PC-9 (cell line): ENCODE measurements at regions not wholly inside any gene's neighbourhood (a gene's known extent, or its start where the extent isn't known, plus 50 kb on each side); places are given as distances from the start of the nearest gene placed in this dataset.

Experiments used
- BruUV-seq: library from RNA; stranded (reverse); fragments of 400-500 nt; replicated peaks from 2 replicates; lab custom pipeline; 2021; lab: Mats Ljungman, UMichigan
- CTCF ChIA-PET: fragments of 300-600 bp; sonication (Branson Sonifier 250); formaldehyde crosslinking; loops from one replicate; lab custom pipeline; 2022; ENCODE audit warnings: antibody characterized with exemption; lab: Charles Lee
- POLR2A ChIA-PET: fragments of 300-600 bp; sonication (Branson Sonifier 250); formaldehyde crosslinking; loops from one replicate; lab custom pipeline; 2022; ENCODE audit warnings: antibody characterized with exemption; ENCODE audit not compliant: unreplicated experiment; lab: Charles Lee
- DNase-seq, 2 experiments: peaks; one replicate each; pipeline versions ENCODE4 v3.0.0 to v3.0.0-alpha.2; 2015 to 2022; ENCODE audit warnings: mixed read lengths in 1 of 2
- H2AFZ ChIP-seq: fragments of 200-600 bp; sonication (generic); 2 replicates; pipeline ENCODE4 v1.8.1; 2017; ENCODE audit warnings: antibody characterized with exemption
- H3F3A ChIP-seq: fragments of 200-600 bp; sonication (generic); 2 replicates; pipeline ENCODE4 v1.8.1; 2017; ENCODE audit warnings: antibody characterized with exemption, mild to moderate bottlenecking, low read depth; ENCODE audit not compliant: insufficient read depth
- H3K27ac ChIP-seq: fragments of 200-600 bp; sonication (generic); 2 replicates; pipeline ENCODE4 v1.6.1; 2016; ENCODE audit warnings: mixed run types
- H3K27me3 ChIP-seq: fragments of 200-600 bp; sonication (generic); 2 replicates; pipeline ENCODE4 v1.6.1; 2016; ENCODE audit warnings: low read depth, mixed run types; ENCODE audit not compliant: insufficient read depth
- H3K36me3 ChIP-seq: fragments of 200-600 bp; sonication (generic); 2 replicates; pipeline ENCODE4 v1.6.1; 2016; ENCODE audit warnings: low read depth, mixed run types
- H3K4me1 ChIP-seq: fragments of 200-600 bp; sonication (generic); replicated peaks from 2 replicates; pipeline ENCODE4 v1.6.1; 2016; ENCODE audit warnings: mixed run types; ENCODE audit not compliant: insufficient read depth
- H3K4me2 ChIP-seq: fragments of 200-600 bp; sonication (generic); 2 replicates; pipeline ENCODE4 v1.6.1; 2017; ENCODE audit warnings: mixed run types
- H3K4me3 ChIP-seq: fragments of 200-600 bp; sonication (generic); 2 replicates; pipeline ENCODE4 v1.6.1; 2016; ENCODE audit warnings: mixed run types
- H3K79me2 ChIP-seq: fragments of 200-600 bp; sonication (generic); 2 replicates; pipeline ENCODE4 v1.6.1; 2017; ENCODE audit warnings: low read depth, mixed run types
- H3K9me2 ChIP-seq: fragments of 200-600 bp; sonication (generic); 2 replicates; pipeline ENCODE4 v1.8.1; 2017; ENCODE audit warnings: mild to moderate bottlenecking; ENCODE audit not compliant: insufficient read depth
- H3K9me3 ChIP-seq: fragments of 200-600 bp; sonication (generic); 2 replicates; pipeline ENCODE4 v1.8.1; 2016; ENCODE audit warnings: low read depth; ENCODE audit not compliant: insufficient read depth
- H4K20me1 ChIP-seq: fragments of 200-600 bp; sonication (generic); 2 replicates; pipeline ENCODE4 v1.8.1; 2017; ENCODE audit not compliant: insufficient read depth
- CTCF ChIP-seq: fragments of 200-600 bp; sonication (generic); conservative IDR thresholded peaks from 2 replicates; pipeline ENCODE4 v1.6.1; 2017; ENCODE audit warnings: mixed run types, antibody characterized with exemption, mild to moderate bottlenecking, moderate library complexity
- EZH2 ChIP-seq: fragments of 200-600 bp; sonication (generic); IDR thresholded peaks from 2 replicates; pipeline ENCODE4 v1.8.0; 2017; ENCODE audit warnings: antibody characterized with exemption, low read depth
- intact Hi-C: fragments of 100-400 bp; cut with micrococcal nuclease; formaldehyde crosslinking; loops from one replicate; pipeline ENCODE4 v1.10.0; 2022; ENCODE audit not compliant: unreplicated experiment

- Histone ChIP-seq H4K20me1 (no peaks in the 10 kb centered on the region), H3K36me3 (no peaks in the 10 kb centered on the region), H3K79me2 (no peaks in the 10 kb centered on the region), H3K4me2 (no peak overlapping the region), H3K9me2 (no peaks in the 10 kb centered on the region), H2AFZ (no peak overlapping the region), H3K4me1 (peaks cover 22% of the 10 kb centered on the region), H3F3A (peaks cover 23% of the 10 kb centered on the region), H3K9me3 (no peaks in the 10 kb centered on the region), H3K27me3 (no peaks in the 10 kb centered on the region), H3K27ac (no peak overlapping the region), H3K4me3 (no peak overlapping the region)
- no TSS peak for BruUV-seq
- CTCF ChIA-PET: no interaction called here
- intact Hi-C loops: no loop called here
- TF ChIP-seq CTCF: no peak
- TF ChIP-seq EZH2: no peak
- POLR2A ChIA-PET: no interaction called here
- no peak for DNase-seq
These were observed 159.5 kb upstream of the IRF2BP2 start for GRCh38 chr1:234769284-234769985.

- Histone ChIP-seq H3K27ac (no peak overlapping the region), H3K27me3 (no peaks in the 10 kb centered on the region), H3K4me3 (no peak overlapping the region), H3K4me2 (no peak overlapping the region), H3K36me3 (no peaks in the 10 kb centered on the region), H3K79me2 (no peaks in the 10 kb centered on the region), H3K4me1 (peaks cover 22% of the 10 kb centered on the region), H3F3A (peaks cover 23% of the 10 kb centered on the region), H3K9me2 (no peaks in the 10 kb centered on the region), H2AFZ (no peak overlapping the region), H3K9me3 (no peaks in the 10 kb centered on the region), H4K20me1 (no peaks in the 10 kb centered on the region)
- TF ChIP-seq CTCF (no peak), EZH2 (no peak)
- BruUV-seq: no TSS peak
- intact Hi-C loops: no loop called here
- POLR2A ChIA-PET: no interaction called here
- DNase-seq: no peak
- CTCF ChIA-PET: interaction anchor here (0.6 kb wide), 1 partner anchor 248 kb away, joined by 3 read pairs; no protein-coding TSS in a partner anchor
These were observed 158.7 kb upstream of the IRF2BP2 start for GRCh38 chr1:234768569-234769283.

- Histone ChIP-seq H3K9me2 (no peaks in the 10 kb centered on the region), H3F3A (peaks cover 20% of the 10 kb centered on the region), H3K4me1 (peaks cover 22% of the 10 kb centered on the region), H3K27ac (no peak overlapping the region), H4K20me1 (no peaks in the 10 kb centered on the region), H3K27me3 (no peaks in the 10 kb centered on the region), H2AFZ (no peak overlapping the region), H3K9me3 (no peaks in the 10 kb centered on the region), H3K36me3 (no peaks in the 10 kb centered on the region), H3K79me2 (no peaks in the 10 kb centered on the region), H3K4me3 (no peak overlapping the region), H3K4me2 (no peak overlapping the region)
- no TSS peak for BruUV-seq
- ChIA-PET CTCF (interaction anchor here (0.6 kb wide), 1 partner anchor 248 kb away, joined by 3 read pairs; no protein-coding TSS in a partner anchor), POLR2A (no interaction called here)
- DNase-seq: no peak
- no peak for TF ChIP-seq EZH2
- no peak for TF ChIP-seq CTCF
- intact Hi-C loops: no loop called here
These were observed 158.2 kb upstream of the IRF2BP2 start for GRCh38 chr1:234768171-234768568.
